ENCODE measurements at regions not wholly inside any gene's neighbourhood (a gene's known extent, or its start where the extent isn't known, plus 50 kb on each side); places are given as distances from the start of the nearest gene placed in this dataset.

GRCh38 chr5:15209053-15209762 lies 290.8 kb upstream of the FBXL7 start:
- DNase-seq (ENCODE audit: low read depth) = peak; percentile 58

- DNase-seq (ENCODE audit: low read depth) = no peak
These were observed 293.8 kb upstream of the FBXL7 start for GRCh38 chr5:15206133-15206532.

GRCh38 chr5:15203376-15203775 lies 296.6 kb upstream of the FBXL7 start:
- DNase-seq (ENCODE audit: low read depth) = peak; percentile 92

- DNase-seq (ENCODE audit: low read depth) = no peak
These were observed 309.0 kb upstream of the FBXL7 start for GRCh38 chr5:15191012-15191411.

- DNase-seq (ENCODE audit: low read depth) = no peak
These were observed 311.9 kb upstream of the ANKH start for GRCh38 chr5:15183520-15183919.

GRCh38 chr5:15170173-15170572 lies 298.6 kb upstream of the ANKH start:
- DNase-seq (ENCODE audit: low read depth) = no peak

- DNase-seq (ENCODE audit: low read depth) = no peak
These were observed 296.8 kb upstream of the ANKH start for GRCh38 chr5:15168358-15168757.

GRCh38 chr5:15160091-15160490 lies 288.5 kb upstream of the ANKH start:
- no peak for DNase-seq (ENCODE audit: low read depth)

GRCh38 chr5:15159606-15160005 lies 288.0 kb upstream of the ANKH start:
- no peak for DNase-seq (ENCODE audit: low read depth)

GRCh38 chr5:15142458-15142857 lies 270.9 kb upstream of the ANKH start:
- no peak for DNase-seq (ENCODE audit: low read depth)

- no peak for DNase-seq (ENCODE audit: low read depth)
These were observed 265.8 kb upstream of the ANKH start for GRCh38 chr5:15137414-15137813.

GRCh38 chr5:15135661-15136060 lies 264.1 kb upstream of the ANKH start:
- DNase-seq (ENCODE audit: low read depth) = no peak

GRCh38 chr5:15133456-15133965 lies 261.9 kb upstream of the ANKH start:
- no peak for DNase-seq (ENCODE audit: low read depth)

GRCh38 chr5:15132816-15133405 lies 261.3 kb upstream of the ANKH start:
- DNase-seq (ENCODE audit: low read depth) = no peak

GRCh38 chr5:15131909-15132308 lies 260.3 kb upstream of the ANKH start:
- no peak for DNase-seq (ENCODE audit: low read depth)

- no peak for DNase-seq (ENCODE audit: low read depth)
These were observed 253.4 kb upstream of the ANKH start for GRCh38 chr5:15124871-15125568.

GRCh38 chr5:15124461-15124860 lies 252.9 kb upstream of the ANKH start:
- DNase-seq (ENCODE audit: low read depth) = no peak

- DNase-seq (ENCODE audit: low read depth) = no peak
These were observed 246.1 kb upstream of the ANKH start for GRCh38 chr5:15117688-15118087.

GRCh38 chr5:15116996-15117395 lies 245.4 kb upstream of the ANKH start:
- no peak for DNase-seq (ENCODE audit: low read depth)

GRCh38 chr5:15106530-15107283 lies 235.1 kb upstream of the ANKH start:
- DNase-seq (ENCODE audit: low read depth) = no peak

GRCh38 chr5:15105799-15106393 lies 234.3 kb upstream of the ANKH start:
- peak; percentile 67 for DNase-seq (ENCODE audit: low read depth)

All from HT1080 (cell line).